SK-N-MC (cell line): ENCODE measurements at regions not wholly inside any gene's neighbourhood (a gene's known extent, or its start where the extent isn't known, plus 50 kb on each side); places are given as distances from the start of the nearest gene placed in this dataset.

Source experiments
- EZH2 ChIP-seq: fragments of 200-600 bp; sonication (generic); IDR thresholded peaks from one replicate; pipeline ENCODE4 v1.6.1; 2017; ENCODE audit warnings: antibody characterized with exemption
- POLR2AphosphoS5 ChIP-seq: IDR thresholded peaks from 2 replicates; pipeline ENCODE4 v1.6.1; 2012; ENCODE audit warnings: mild to moderate bottlenecking, low read depth, low read length, borderline replicate concordance

- TF ChIP-seq EZH2 (no peak), POLR2AphosphoS5 (no peak)
These were observed 216.3 kb upstream of the SFRP2 start for GRCh38 chr4:154005171-154005520.
